Ishikawa (cell line): ENCODE measurements at regions not wholly inside any gene's neighbourhood (a gene's known extent, or its start where the extent isn't known, plus 50 kb on each side); places are given as distances from the start of the nearest gene placed in this dataset.
A peak's percentile ranks its signal among the peaks of the same experiment; 100 is the strongest.

Experiments
- CEBPB ChIP-seq: IDR thresholded peaks from 2 replicates; pipeline ENCODE4 v1.6.1; 2012
- CREB1 ChIP-seq: IDR thresholded peaks from 2 replicates; pipeline ENCODE4 v1.6.1; 2012; ENCODE audit warnings: low read depth
- EGR1 ChIP-seq: IDR thresholded peaks from 2 replicates; pipeline ENCODE4 v1.6.1; 2012
- EP300 ChIP-seq: IDR thresholded peaks from 2 replicates; pipeline ENCODE4 v1.6.1; 2012; ENCODE audit warnings: borderline replicate concordance
- FOXM1 ChIP-seq: IDR thresholded peaks from 2 replicates; pipeline ENCODE4 v1.6.1; 2012; ENCODE audit warnings: low read depth, borderline replicate concordance
- MAX ChIP-seq: IDR thresholded peaks from 2 replicates; pipeline ENCODE4 v1.6.1; 2012
- NFIC ChIP-seq: IDR thresholded peaks from 2 replicates; pipeline ENCODE4 v1.6.1; 2012
- RAD21 ChIP-seq: IDR thresholded peaks from 2 replicates; pipeline ENCODE4 v1.6.1; 2012; ENCODE audit warnings: low read depth
- TAF1 ChIP-seq: IDR thresholded peaks from 2 replicates; pipeline ENCODE4 v1.6.1; 2012; ENCODE audit warnings: low read depth, mild to moderate bottlenecking
- TCF12 ChIP-seq: IDR thresholded peaks from 2 replicates; pipeline ENCODE4 v1.6.1; 2012; ENCODE audit warnings: low read depth
- TEAD4 ChIP-seq: IDR thresholded peaks from 2 replicates; pipeline ENCODE4 v1.6.1; 2012
- YY1 ChIP-seq: IDR thresholded peaks from 2 replicates; pipeline ENCODE4 v1.6.1; 2012; ENCODE audit warnings: low read depth
- ZBTB7A ChIP-seq: IDR thresholded peaks from 2 replicates; pipeline ENCODE4 v1.6.1; 2012; ENCODE audit warnings: low read depth
- TF ChIP-seq, protein P1 (sequence below): IDR thresholded peaks from 2 replicates; pipeline ENCODE4 v1.6.1; 2012
- TF ChIP-seq, protein P2 (sequence below): IDR thresholded peaks from 2 replicates; pipeline ENCODE4 v1.6.1; 2012; ENCODE audit warnings: low read depth, mild to moderate bottlenecking

DNA sequence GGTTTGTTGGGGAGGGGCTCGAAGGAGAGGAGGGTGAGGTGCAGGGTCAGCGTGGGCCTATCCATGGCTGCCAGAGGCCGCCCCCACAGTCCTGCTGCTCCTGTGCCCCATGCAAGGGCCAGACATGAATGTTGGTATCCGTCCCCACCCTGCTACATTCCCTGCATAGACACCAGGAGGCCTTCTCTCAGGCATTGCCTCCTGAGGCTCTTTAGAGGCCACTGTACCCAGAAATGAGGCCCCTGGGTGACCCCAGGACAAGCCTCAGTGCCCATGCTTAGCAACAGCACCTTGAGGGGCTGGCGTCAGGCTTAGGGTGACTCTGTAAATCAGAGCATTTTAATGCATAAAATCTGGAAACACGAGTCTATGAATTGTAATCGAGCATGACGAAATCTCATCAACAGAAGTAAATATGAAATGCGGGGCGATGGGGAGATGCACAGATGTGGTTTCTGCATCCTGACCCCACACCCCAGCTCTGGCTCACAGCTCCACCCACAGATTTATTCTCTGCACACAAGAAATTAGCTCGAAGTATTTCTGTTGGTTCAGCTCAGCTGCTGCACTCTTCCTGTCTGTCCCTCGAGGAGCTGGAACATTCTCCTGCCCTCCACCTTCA, 124.0 kb upstream of the CSF3R start:
- TF ChIP-seq, protein P1, sequence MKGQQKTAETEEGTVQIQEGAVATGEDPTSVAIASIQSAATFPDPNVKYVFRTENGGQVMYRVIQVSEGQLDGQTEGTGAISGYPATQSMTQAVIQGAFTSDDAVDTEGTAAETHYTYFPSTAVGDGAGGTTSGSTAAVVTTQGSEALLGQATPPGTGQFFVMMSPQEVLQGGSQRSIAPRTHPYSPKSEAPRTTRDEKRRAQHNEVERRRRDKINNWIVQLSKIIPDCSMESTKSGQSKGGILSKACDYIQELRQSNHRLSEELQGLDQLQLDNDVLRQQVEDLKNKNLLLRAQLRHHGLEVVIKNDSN, result no peak
- TF ChIP-seq TEAD4 (no peak), YY1 (no peak), EP300 (no peak), TAF1 (no peak), ZBTB7A (no peak), CREB1 (no peak), CEBPB (no peak), TCF12 (no peak), EGR1 (no peak), FOXM1 (no peak), MAX (no peak), RAD21 (no peak), NFIC (no peak)
- TF ChIP-seq, protein P2, sequence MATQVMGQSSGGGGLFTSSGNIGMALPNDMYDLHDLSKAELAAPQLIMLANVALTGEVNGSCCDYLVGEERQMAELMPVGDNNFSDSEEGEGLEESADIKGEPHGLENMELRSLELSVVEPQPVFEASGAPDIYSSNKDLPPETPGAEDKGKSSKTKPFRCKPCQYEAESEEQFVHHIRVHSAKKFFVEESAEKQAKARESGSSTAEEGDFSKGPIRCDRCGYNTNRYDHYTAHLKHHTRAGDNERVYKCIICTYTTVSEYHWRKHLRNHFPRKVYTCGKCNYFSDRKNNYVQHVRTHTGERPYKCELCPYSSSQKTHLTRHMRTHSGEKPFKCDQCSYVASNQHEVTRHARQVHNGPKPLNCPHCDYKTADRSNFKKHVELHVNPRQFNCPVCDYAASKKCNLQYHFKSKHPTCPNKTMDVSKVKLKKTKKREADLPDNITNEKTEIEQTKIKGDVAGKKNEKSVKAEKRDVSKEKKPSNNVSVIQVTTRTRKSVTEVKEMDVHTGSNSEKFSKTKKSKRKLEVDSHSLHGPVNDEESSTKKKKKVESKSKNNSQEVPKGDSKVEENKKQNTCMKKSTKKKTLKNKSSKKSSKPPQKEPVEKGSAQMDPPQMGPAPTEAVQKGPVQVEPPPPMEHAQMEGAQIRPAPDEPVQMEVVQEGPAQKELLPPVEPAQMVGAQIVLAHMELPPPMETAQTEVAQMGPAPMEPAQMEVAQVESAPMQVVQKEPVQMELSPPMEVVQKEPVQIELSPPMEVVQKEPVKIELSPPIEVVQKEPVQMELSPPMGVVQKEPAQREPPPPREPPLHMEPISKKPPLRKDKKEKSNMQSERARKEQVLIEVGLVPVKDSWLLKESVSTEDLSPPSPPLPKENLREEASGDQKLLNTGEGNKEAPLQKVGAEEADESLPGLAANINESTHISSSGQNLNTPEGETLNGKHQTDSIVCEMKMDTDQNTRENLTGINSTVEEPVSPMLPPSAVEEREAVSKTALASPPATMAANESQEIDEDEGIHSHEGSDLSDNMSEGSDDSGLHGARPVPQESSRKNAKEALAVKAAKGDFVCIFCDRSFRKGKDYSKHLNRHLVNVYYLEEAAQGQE, result no peak

- TF ChIP-seq ZBTB7A (no peak), TCF12 (no peak), FOXM1 (no peak), CREB1 (no peak), RAD21 (no peak), NFIC (no peak), MAX (no peak), TAF1 (no peak), EGR1 (no peak)
- TF ChIP-seq, protein P2, result no peak
- TF ChIP-seq, protein P1, result no peak
Measured at GRCh38 chr1:36605942-36606640, 123.4 kb upstream of the CSF3R start.

DNA sequence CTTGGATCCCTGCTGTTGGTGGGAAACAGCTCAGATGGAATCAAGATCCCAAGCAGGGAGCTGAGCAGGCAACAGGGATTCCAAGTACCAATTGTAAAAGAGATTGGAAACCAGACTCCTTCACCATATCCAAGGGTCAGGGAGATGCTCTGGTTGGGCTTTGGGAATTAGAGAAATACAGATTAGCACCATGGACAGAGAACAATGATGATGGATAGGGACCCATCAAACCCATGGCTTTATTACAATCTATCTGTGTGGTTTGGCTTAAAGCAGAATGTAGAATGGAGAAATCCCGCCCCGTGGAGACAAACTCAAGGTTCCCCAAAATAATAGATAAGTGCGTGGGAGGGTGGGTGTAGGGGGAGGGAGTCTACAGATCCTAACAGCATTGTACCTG, 120.7 kb upstream of the CSF3R start:
- TF ChIP-seq, protein P2, result peak; percentile 85
- no peak for TF ChIP-seq NFIC

GRCh38 chr1:36602184-36602583, 119.5 kb upstream of the CSF3R start:
- TF ChIP-seq FOXM1 (no peak), MAX (no peak), YY1 (no peak), ZBTB7A (no peak), TEAD4 (no peak), TAF1 (no peak), CEBPB (no peak), NFIC (no peak), EP300 (no peak), CREB1 (no peak), RAD21 (no peak), TCF12 (no peak), EGR1 (no peak)
- TF ChIP-seq, protein P2, result no peak
- TF ChIP-seq, protein P1, result no peak
